ENCODE measurements at regions not wholly inside any gene's neighbourhood (a gene's known extent, or its start where the extent isn't known, plus 50 kb on each side); places are given as distances from the start of the nearest gene placed in this dataset.

GRCh38 chr17:55598495-55598894 is 87.2 kb upstream of the SMIM36 start:
- no peaks in the 10 kb centered on the region for H3K79me1 ChIP-seq (ENCODE audit: low read depth, low read length)
- H3K23me2 ChIP-seq (ENCODE audit: low read depth, low read length), result peaks cover 3% of the 10 kb centered on the region; the same call in 1 of the 2 replicates
- H3K56ac ChIP-seq (replicated peaks; ENCODE audit: insufficient read length, low read depth, low read length), result no peak overlapping the region
- no peak for DNase-seq (ENCODE audit: low read depth in 1 of 2, low spot score in 2 of 2)
- H3K36me3 ChIP-seq (ENCODE audit: control insufficient read depth in 2 of 4, insufficient read depth in 4 of 4, low read length in 3 of 4), result no peaks in the 10 kb centered on the region
- no peak overlapping the region for H3K18ac ChIP-seq (ENCODE audit: extremely low read depth, low read length)
- H3K4me3 ChIP-seq (ENCODE audit: extremely low read depth in 1 of 4, insufficient read depth in 2 of 4, low read depth in 3 of 4, low read length in 4 of 4), result no peak overlapping the region
- no peak overlapping the region for H3K14ac ChIP-seq (ENCODE audit: insufficient read length)
- H2BK120ac ChIP-seq (replicated peaks; ENCODE audit: low read depth, low read length), result no peak overlapping the region
- ChIA-PET CTCF (ENCODE audit: partially characterized antibody) (no interaction called here), POLR2A (ENCODE audit: partially characterized antibody) (no interaction called here)
- H2BK5ac ChIP-seq (ENCODE audit: low read depth, low read length), result no peak overlapping the region
- no peaks in the 10 kb centered on the region for H3K27me3 ChIP-seq (replicated peaks in 1 of 4; ENCODE audit: control insufficient read depth in 3 of 4, extremely low read depth in 1 of 4, insufficient read depth in 3 of 4, low read length in 3 of 4)
- FAIRE-seq, result no peak
- H3K23ac ChIP-seq (ENCODE audit: insufficient read length), result no peak overlapping the region
- H2BK20ac ChIP-seq (ENCODE audit: low read length), result no peak overlapping the region
- H3K4me1 ChIP-seq (replicated peaks in 1 of 4; ENCODE audit: control insufficient read depth in 3 of 4, insufficient read depth in 4 of 4, low read length in 3 of 4), result peaks cover 0 to 3% (median under 1%) of the 10 kb centered on the region in 4 experiments; a peak in 3 of 7 replicates
- WGBS, 2 experiments (ENCODE audit: extremely low coverage in 1 of 2, insufficient coverage in 1 of 2, insufficient read length in 1 of 2, insufficient replicate concordance in 2 of 2, low coverage in 1 of 2, low lambda C conversion rate in 2 of 2, missing lambda C conversion rate in 1 of 2), result 100% methylated on average over 1 of the region's 1 CpG; no CpG with 5 or more reads in 1 of the 2 experiments
- no peak overlapping the region for H4K8ac ChIP-seq (ENCODE audit: extremely low read depth, insufficient read depth, low read length)
- H2BK15ac ChIP-seq (ENCODE audit: low read length), result no peak overlapping the region
- H3K27ac ChIP-seq (ENCODE audit: low read depth, low read length), result no peak overlapping the region
- no peak overlapping the region for H4K5ac ChIP-seq (ENCODE audit: insufficient read length, low read depth, low read length)
- no peaks in the 10 kb centered on the region for H4K20me1 ChIP-seq (replicated peaks in 1 of 2; ENCODE audit: control insufficient read depth in 1 of 2, insufficient read depth in 2 of 2, low read length in 2 of 2)
- H3K79me2 ChIP-seq (ENCODE audit: control insufficient read depth in 1 of 2, insufficient read depth in 2 of 2, low read length in 2 of 2), result no peaks in the 10 kb centered on the region
- H2BK12ac ChIP-seq (ENCODE audit: low read depth, low read length), result no peak overlapping the region
- H3K9ac ChIP-seq (replicated peaks in 1 of 4; ENCODE audit: extremely low read depth in 1 of 4, low read depth in 3 of 4, low read length in 3 of 4), result no peak overlapping the region
- no peak overlapping the region for H4K91ac ChIP-seq (replicated peaks; ENCODE audit: insufficient read length, low read length)
- no peak overlapping the region for H3K4ac ChIP-seq (replicated peaks; ENCODE audit: insufficient read length, low read depth, low read length)
- no peak overlapping the region for H2AK5ac ChIP-seq (ENCODE audit: low read depth, low read length)
- no peak overlapping the region for H2AFZ ChIP-seq (ENCODE audit: low read length)
- no peak overlapping the region for H3K4me2 ChIP-seq (ENCODE audit: insufficient read depth in 1 of 2, low read depth in 2 of 2, low read length in 2 of 2)
- H3K9me3 ChIP-seq (ENCODE audit: insufficient read depth in 2 of 2, low read depth in 1 of 2, low read length in 1 of 2), result no peaks in the 10 kb centered on the region
- TF ChIP-seq EP300 (IDR thresholded peaks at IDR 0.05; ENCODE audit: borderline replicate concordance in 1 of 2, low read depth in 2 of 2, low read length in 2 of 2), result no peak
- no peak for TF ChIP-seq ATF2 (IDR thresholded peaks at IDR 0.05; ENCODE audit: low read length)
- no peak for TF ChIP-seq POU5F1 (IDR thresholded peaks at IDR 0.05; ENCODE audit: low read depth, low read length)
- TF ChIP-seq RNF2 (IDR thresholded peaks at IDR 0.05; ENCODE audit: borderline replicate concordance, low read depth, low read length, missing control alignments, poor library complexity, severe bottlenecking), result no peak
- no peak for TF ChIP-seq CTCF (IDR thresholded peaks at IDR 0.05; ENCODE audit: control extremely low read depth in 1 of 3, insufficient read depth in 1 of 3, low read depth in 1 of 3, low read length in 3 of 3)
- no peak for TF ChIP-seq EZH2 (IDR thresholded peaks at IDR 0.05; ENCODE audit: low read depth, low read length, severe bottlenecking)
- no peak for TF ChIP-seq USF2 (IDR thresholded peaks at IDR 0.05; ENCODE audit: low read length)
- TF ChIP-seq HDAC6 (IDR thresholded peaks at IDR 0.05; ENCODE audit: low read depth, low read length), result no peak

Data from H1 (cell line).